ENCODE measurements at regions not wholly inside any gene's neighbourhood (a gene's known extent, or its start where the extent isn't known, plus 50 kb on each side); places are given as distances from the start of the nearest gene placed in this dataset.
"Not testable (repeated sequence)": the region's sequence is repeated elsewhere in the genome, so short reads cannot be mapped to it uniquely, and the experiment has no call there.

- DNase-seq (ENCODE audit: low read depth in 2 of 2), result no peak
Observed at GRCh38 chr10:64409349-64409748, 888.1 kb downstream of the REEP3 start.

GRCh38 chr10:64416011-64416410 lies 894.8 kb downstream of the REEP3 start:
- DNase-seq (ENCODE audit: low read depth in 2 of 2), result no peak

- no peak for DNase-seq (ENCODE audit: low read depth in 2 of 2)
Observed at GRCh38 chr10:64419461-64419860, 898.3 kb downstream of the REEP3 start.

- no peak for DNase-seq (ENCODE audit: low read depth in 2 of 2)
Observed at GRCh38 chr10:64426745-64427144, 905.5 kb downstream of the REEP3 start.

- no peak for DNase-seq (ENCODE audit: low read depth in 2 of 2)
Observed at GRCh38 chr10:64430690-64431323, 909.6 kb downstream of the REEP3 start.

- DNase-seq (ENCODE audit: low read depth in 2 of 2), result not testable (repeated sequence)
Observed at GRCh38 chr10:64441872-64442271, 920.7 kb downstream of the REEP3 start.

- DNase-seq (ENCODE audit: low read depth in 2 of 2), result no peak
Observed at GRCh38 chr10:64444163-64444562, 923.0 kb downstream of the REEP3 start.

- DNase-seq (ENCODE audit: low read depth in 2 of 2), result no peak
Observed at GRCh38 chr10:64444564-64444963, 923.4 kb downstream of the REEP3 start.

GRCh38 chr10:64449603-64450002 lies 928.4 kb downstream of the REEP3 start:
- no peak for DNase-seq (ENCODE audit: low read depth in 2 of 2)

- no peak for DNase-seq (ENCODE audit: low read depth in 2 of 2)
Observed at GRCh38 chr10:64450312-64450711, 929.1 kb downstream of the REEP3 start.

GRCh38 chr10:64454962-64455361 lies 933.8 kb downstream of the REEP3 start:
- DNase-seq (ENCODE audit: low read depth in 2 of 2), result no peak

- no peak for DNase-seq (ENCODE audit: low read depth in 2 of 2)
Observed at GRCh38 chr10:64458306-64458705, 937.1 kb downstream of the REEP3 start.

- DNase-seq (ENCODE audit: low read depth in 2 of 2), result no peak
Observed at GRCh38 chr10:64463406-64463805, 942.2 kb downstream of the REEP3 start.

- DNase-seq (ENCODE audit: low read depth in 2 of 2), result no peak
Observed at GRCh38 chr10:64465653-64466052, 944.5 kb downstream of the REEP3 start.

GRCh38 chr10:64468219-64468618 lies 947.0 kb downstream of the REEP3 start:
- no peak for DNase-seq (ENCODE audit: low read depth in 2 of 2)

- no peak for DNase-seq (ENCODE audit: low read depth in 2 of 2)
Observed at GRCh38 chr10:64476506-64476905, 955.3 kb downstream of the REEP3 start.

- DNase-seq (ENCODE audit: low read depth in 2 of 2), result no peak
Observed at GRCh38 chr10:64477791-64478190, 956.6 kb downstream of the REEP3 start.

GRCh38 chr10:64484811-64485330 lies 963.7 kb downstream of the REEP3 start:
- no peak for DNase-seq (ENCODE audit: low read depth in 2 of 2)

- no peak for DNase-seq (ENCODE audit: low read depth in 2 of 2)
Observed at GRCh38 chr10:64486149-64486548, 964.9 kb downstream of the REEP3 start.

- no peak for DNase-seq (ENCODE audit: low read depth in 2 of 2)
Observed at GRCh38 chr10:64486901-64487300, 965.7 kb downstream of the REEP3 start.

GRCh38 chr10:64494901-64495300 lies 973.7 kb downstream of the REEP3 start:
- DNase-seq (ENCODE audit: low read depth in 2 of 2), result no peak

- DNase-seq (ENCODE audit: low read depth in 2 of 2), result no peak
Observed at GRCh38 chr10:64497306-64497705, 976.1 kb downstream of the REEP3 start.

- no peak for DNase-seq (ENCODE audit: low read depth in 2 of 2)
Observed at GRCh38 chr10:64501807-64502206, 980.6 kb downstream of the REEP3 start.

GRCh38 chr10:64502936-64503335 lies 981.7 kb downstream of the REEP3 start:
- DNase-seq (ENCODE audit: low read depth in 2 of 2), result no peak

Data from stimulated activated CD8-positive, alpha-beta memory T cell treated with anti-CD3 and anti-CD28 coated beads, Interleukin-7, amount 100 ng/mL, for 4 hours (primary cell).